ENCODE measurements at regions not wholly inside any gene's neighbourhood (a gene's known extent, or its start where the extent isn't known, plus 50 kb on each side); places are given as distances from the start of the nearest gene placed in this dataset.

- Mint-ChIP-seq H3K4me1 (ENCODE audit: insufficient read depth, unreplicated experiment) (no peaks in the 10 kb centered on the region), H3K4me3 (ENCODE audit: unreplicated experiment) (no peak overlapping the region), H3K27me3 (ENCODE audit: insufficient read depth, unreplicated experiment) (peaks cover 30% of the 10 kb centered on the region), H3K36me3 (ENCODE audit: insufficient read depth, unreplicated experiment) (no peaks in the 10 kb centered on the region), H3K9me3 (ENCODE audit: unreplicated experiment) (no peaks in the 10 kb centered on the region), H3K27ac (ENCODE audit: low read depth, unreplicated experiment) (no peak overlapping the region)
- no peak for DNase-seq (ENCODE audit: unreplicated experiment)
- no TSS peak for BruUV-seq (replicated peaks)
- ChIA-PET CTCF (interaction anchor here (0.6 to 2.4 kb wide), 8 partner anchors 9 to 1234 kb away, joined by 3 to 15 read pairs (median 5); no protein-coding TSS in a partner anchor), POLR2A (no interaction called here)
- no peak for TF ChIP-seq CTCF (IDR thresholded peaks at IDR 0.05; ENCODE audit: unreplicated experiment)
- intact Hi-C loops (cut with micrococcal nuclease) = no loop called here
These were observed 302.5 kb downstream of the ZNF536 start for GRCh38 chr19:30674656-30675055.

GRCh38 chr19:30673336-30673735 is 301.2 kb downstream of the ZNF536 start:
- ChIA-PET CTCF (interaction anchor here (0.6 to 2.2 kb wide), 3 partner anchors 10 to 1235 kb away, joined by 4 to 12 read pairs (median 4); no protein-coding TSS in a partner anchor), POLR2A (no interaction called here)
- no TSS peak for BruUV-seq (replicated peaks)
- H3K4me3 Mint-ChIP-seq (ENCODE audit: unreplicated experiment) = no peak overlapping the region
- H3K27me3 Mint-ChIP-seq (ENCODE audit: insufficient read depth, unreplicated experiment) = peaks cover 30% of the 10 kb centered on the region
- no peak for DNase-seq (ENCODE audit: unreplicated experiment)
- intact Hi-C loops (cut with micrococcal nuclease) = no loop called here
- no peaks in the 10 kb centered on the region for H3K4me1 Mint-ChIP-seq (ENCODE audit: insufficient read depth, unreplicated experiment)
- H3K9me3 Mint-ChIP-seq (ENCODE audit: unreplicated experiment) = no peaks in the 10 kb centered on the region
- H3K27ac Mint-ChIP-seq (ENCODE audit: low read depth, unreplicated experiment) = no peak overlapping the region
- H3K36me3 Mint-ChIP-seq (ENCODE audit: insufficient read depth, unreplicated experiment) = no peaks in the 10 kb centered on the region
- TF ChIP-seq CTCF (IDR thresholded peaks at IDR 0.05; ENCODE audit: unreplicated experiment) = no peak

- Mint-ChIP-seq H3K9me3 (ENCODE audit: unreplicated experiment) (no peaks in the 10 kb centered on the region), H3K36me3 (ENCODE audit: insufficient read depth, unreplicated experiment) (no peaks in the 10 kb centered on the region), H3K27me3 (ENCODE audit: insufficient read depth, unreplicated experiment) (peaks cover 30% of the 10 kb centered on the region)
These were observed 300.7 kb downstream of the ZNF536 start for GRCh38 chr19:30672926-30673325.

GRCh38 chr19:30671622-30672051 is 299.5 kb downstream of the ZNF536 start:
- peak; percentile 20 for DNase-seq (ENCODE audit: unreplicated experiment)
- Mint-ChIP-seq H3K4me1 (ENCODE audit: insufficient read depth, unreplicated experiment) (no peaks in the 10 kb centered on the region), H3K4me3 (ENCODE audit: unreplicated experiment) (no peak overlapping the region), H3K27me3 (ENCODE audit: insufficient read depth, unreplicated experiment) (peaks cover 30% of the 10 kb centered on the region), H3K9me3 (ENCODE audit: unreplicated experiment) (no peaks in the 10 kb centered on the region), H3K36me3 (ENCODE audit: insufficient read depth, unreplicated experiment) (no peaks in the 10 kb centered on the region), H3K27ac (ENCODE audit: low read depth, unreplicated experiment) (no peak overlapping the region)
- ChIA-PET CTCF (interaction anchor here (1.0 kb wide), 1 partner anchor 11 kb away, joined by 6 read pairs; no protein-coding TSS in a partner anchor), POLR2A (no interaction called here)
- intact Hi-C loops (cut with micrococcal nuclease) = no loop called here
- BruUV-seq (replicated peaks) = no TSS peak
- TF ChIP-seq CTCF (IDR thresholded peaks at IDR 0.05; ENCODE audit: unreplicated experiment) = no peak

More at GRCh38 chr19:30672926-30673325, 300.7 kb downstream of the ZNF536 start:
- Mint-ChIP-seq H3K27ac (ENCODE audit: low read depth, unreplicated experiment) (no peak overlapping the region), H3K4me1 (ENCODE audit: insufficient read depth, unreplicated experiment) (no peaks in the 10 kb centered on the region), H3K4me3 (ENCODE audit: unreplicated experiment) (no peak overlapping the region)
- intact Hi-C loops (cut with micrococcal nuclease) = no loop called here
- no TSS peak for BruUV-seq (replicated peaks)
- DNase-seq (ENCODE audit: unreplicated experiment) = no peak
- ChIA-PET CTCF (interaction anchor here (0.6 to 1.0 kb wide), 3 partner anchors 10 to 777 kb away, joined by 3 to 6 read pairs (median 4); no protein-coding TSS in a partner anchor), POLR2A (no interaction called here)
- TF ChIP-seq CTCF (IDR thresholded peaks at IDR 0.05; ENCODE audit: unreplicated experiment) = no peak
